ENCODE measurements at regions not wholly inside any gene's neighbourhood (a gene's known extent, or its start where the extent isn't known, plus 50 kb on each side); places are given as distances from the start of the nearest gene placed in this dataset.
"Not testable (repeated sequence)": the region's sequence is repeated elsewhere in the genome, so short reads cannot be mapped to it uniquely, and the experiment has no call there.

DNA sequence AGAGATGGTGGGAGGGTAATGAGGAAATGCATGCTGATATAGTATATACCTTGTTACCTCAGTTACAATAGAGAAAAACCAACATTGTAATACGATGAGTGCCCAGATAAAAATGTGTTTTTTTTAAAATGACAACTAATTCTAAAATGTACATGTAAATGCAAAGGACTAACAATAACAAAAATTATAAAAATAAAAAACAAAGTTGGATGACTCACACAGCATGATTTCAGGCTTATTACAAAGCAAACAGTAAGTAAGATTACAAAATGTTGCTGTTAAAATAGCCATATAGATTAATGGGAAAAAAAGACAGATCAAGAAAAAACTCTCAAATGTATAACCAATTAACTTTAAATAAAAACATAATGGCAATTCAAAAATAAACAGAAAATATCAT, 1099.4 kb downstream of the FSCB start:
- no peak for DNase-seq

DNA sequence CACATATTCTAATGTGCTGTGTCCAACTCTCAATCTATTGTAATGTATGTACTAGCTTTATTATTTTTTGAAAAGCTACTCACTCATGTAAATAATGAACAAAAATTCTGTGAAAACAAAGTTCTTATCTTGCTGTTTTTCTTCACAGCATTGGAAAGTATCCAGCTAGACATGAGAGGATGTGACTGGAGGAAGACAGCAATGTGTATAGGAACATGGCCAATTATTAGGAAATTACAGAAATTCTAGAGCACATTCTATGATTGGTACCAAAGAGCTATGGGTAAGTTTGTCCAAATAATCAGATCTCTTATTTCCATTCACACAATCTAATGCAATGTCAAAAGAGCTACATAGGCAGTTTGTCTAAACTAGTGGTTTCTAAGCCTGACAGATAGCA, 1100.2 kb downstream of the FSCB start:
- DNase-seq: no peak

DNA sequence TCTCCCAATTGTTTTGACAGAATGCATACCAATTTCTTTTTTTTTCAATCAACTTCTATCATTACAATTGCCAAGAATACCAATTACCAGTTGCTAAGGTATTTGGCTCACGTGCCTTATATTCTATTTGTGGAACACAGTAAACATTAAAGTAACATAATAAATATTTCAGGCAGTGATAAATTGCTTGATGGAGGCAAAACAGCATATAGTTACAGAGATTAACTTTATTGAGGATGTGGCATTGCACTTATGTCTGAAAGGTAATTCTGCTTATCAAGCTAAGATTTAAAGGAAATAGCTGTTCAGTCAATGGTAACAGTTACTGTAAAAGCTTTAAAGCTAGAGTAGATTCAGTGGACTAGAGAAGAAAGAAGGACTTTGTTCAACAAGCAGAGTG, 1107.8 kb downstream of the FSCB start:
- no peak for DNase-seq

DNA sequence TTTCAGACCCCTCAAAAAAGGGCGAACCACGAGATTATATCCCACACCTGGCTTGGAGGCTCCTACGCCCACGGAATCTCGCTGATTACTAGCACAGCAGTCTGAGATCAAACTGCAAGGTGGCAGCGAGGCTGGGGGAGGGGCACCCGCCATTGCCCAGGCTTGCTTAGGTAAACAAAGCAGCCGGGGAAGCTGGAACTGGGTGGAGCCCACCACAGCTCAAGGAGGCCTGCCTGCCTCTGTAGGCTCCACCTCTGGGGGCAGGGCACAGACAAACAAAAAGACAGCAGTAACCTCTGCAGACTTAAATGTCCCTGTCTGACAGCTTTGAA, 1136.6 kb downstream of the FSCB start:
- not testable (repeated sequence) for DNase-seq

DNA sequence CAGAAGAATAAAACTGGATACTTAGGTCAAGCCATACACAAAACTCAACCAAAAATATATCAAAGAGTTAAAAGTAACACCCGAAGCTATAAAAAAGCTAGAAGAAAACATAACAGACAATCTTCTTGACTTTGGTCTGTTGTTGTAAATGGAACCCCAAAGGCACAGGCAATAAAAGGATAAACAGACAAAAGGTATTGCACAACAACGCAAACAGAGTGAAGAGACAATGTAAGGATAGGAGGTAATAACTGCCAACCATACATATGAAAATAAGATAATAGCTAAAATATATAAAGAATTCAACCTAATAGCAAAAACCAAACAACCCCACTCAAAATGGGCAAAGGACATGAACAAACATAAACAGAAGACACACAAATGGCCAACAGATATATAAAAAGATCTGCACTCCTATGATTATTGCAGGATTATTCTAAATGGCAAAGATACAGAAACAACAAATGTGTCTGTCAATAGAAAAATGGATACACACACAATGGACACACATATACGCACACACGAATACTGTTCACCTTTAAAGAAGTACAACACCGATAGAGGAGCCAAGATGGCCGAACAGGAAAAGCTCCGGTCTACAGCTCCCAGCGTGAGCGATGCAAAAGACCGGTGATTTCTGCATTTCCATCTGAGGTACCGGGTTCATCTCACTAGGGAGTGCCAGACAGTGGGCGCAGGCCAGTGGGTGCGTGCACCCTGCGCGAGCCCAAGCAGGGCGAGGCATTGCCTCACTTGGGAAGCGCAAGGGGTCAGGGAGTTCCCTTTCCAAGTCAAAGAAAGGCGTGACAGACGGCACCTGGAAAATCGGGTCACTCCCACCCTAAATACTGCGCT, 1137.1 kb downstream of the FSCB start:
- DNase-seq: no peak

DNA sequence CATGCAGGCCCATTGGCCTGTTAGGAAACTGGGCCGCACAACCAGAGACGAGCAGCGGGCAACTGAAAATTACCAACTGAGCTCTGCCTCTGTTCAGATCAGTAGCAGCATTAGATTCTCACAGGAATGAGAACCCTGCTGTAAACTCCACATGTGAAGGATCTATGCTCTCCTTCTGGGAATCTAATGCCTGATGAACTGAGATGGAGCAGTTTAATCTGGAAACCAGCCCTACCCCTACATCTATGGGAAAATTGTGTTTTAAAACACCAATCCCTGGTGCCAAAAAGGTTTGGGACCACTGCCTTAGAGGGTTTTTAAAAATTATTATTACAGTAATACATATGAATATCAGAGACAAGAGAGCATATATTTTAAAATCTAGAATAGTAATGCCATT, 1144.5 kb downstream of the FSCB start:
- DNase-seq: no peak

DNA sequence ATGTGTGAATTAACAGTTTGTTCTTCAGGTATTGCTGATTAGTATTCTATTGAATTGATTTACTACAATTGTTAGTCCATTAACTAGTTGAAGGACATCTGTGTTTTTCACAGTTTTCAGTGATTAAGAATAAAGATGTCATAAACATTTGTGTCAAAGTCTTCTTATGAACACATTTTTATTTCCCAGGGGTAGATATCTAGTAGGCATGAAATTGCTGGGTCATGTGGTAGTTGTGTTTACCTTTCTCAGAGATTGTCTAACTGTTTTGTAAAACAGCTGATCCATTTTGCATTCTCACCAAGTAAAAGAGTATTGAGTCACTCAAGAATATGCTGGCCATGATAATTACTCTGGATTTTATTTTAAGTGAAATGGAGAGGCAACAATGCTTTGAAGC, 1145.3 kb downstream of the FSCB start:
- DNase-seq: no peak

DNA sequence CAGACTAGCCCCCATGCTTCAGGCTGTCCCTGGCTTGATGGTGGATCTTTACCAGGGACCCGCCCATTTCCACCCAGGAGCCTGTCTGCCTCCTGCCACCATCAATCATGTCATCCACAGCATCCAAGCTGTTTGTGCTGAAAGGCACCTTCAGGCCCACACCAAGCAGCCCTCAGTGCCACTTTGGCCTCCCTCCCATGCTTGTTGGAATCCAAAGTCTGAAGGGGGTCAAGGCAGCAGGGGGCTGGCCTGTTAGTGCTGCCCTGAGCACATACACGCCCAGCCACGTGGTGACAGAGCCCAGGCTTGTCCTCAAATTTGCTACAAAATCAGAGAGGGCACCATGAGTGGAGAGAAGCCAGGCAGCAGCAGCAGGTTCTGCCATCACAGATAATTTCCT, 1146.8 kb downstream of the FSCB start:
- no peak for DNase-seq

DNA sequence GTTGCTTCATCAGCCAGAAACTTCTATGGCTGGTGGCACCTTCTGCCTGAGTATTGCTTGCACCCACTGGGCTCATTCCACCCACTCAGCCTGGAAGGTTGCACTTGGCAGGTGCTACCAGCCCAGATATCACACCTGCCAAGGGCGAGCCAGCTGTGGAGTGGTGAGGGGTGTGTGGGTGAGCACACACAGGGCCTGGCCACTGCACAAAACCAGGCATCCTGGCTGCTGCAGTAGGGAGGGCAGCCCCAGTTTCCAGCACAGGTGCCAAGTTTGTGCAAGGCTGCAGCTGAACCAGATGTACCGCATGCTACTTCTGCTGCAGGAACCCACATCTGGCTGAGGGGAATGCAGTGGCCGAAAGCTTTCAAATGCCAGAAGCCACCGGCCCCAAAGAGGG, 1147.8 kb downstream of the FSCB start:
- no peak for DNase-seq

DNA sequence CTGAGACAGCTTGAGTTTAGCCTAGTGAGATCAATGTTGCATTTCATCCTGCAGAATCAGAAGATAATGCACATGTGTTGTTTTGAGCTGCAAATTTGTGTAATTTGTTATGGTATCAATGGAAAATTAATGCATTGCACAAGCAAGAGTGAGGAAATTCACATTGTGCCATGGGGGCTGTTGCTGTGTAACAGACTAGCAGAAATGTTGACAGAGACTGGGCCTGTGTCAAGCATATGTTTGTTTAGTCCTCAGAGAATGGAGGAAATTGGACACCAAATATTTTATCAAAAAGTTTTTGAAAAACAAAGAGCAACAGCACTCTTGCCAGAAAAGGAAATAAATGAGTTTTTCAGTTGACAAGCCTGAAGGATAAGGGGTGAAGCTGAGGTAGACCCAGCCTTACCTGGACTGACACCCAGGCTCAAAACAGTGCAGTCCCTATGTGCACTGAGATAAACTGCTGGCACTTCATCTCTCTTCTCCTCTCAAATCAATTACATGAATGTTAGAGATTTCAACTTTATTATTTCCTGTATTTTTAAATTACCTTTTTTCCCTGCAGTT, 1150.0 kb downstream of the FSCB start:
- no peak for DNase-seq

DNA sequence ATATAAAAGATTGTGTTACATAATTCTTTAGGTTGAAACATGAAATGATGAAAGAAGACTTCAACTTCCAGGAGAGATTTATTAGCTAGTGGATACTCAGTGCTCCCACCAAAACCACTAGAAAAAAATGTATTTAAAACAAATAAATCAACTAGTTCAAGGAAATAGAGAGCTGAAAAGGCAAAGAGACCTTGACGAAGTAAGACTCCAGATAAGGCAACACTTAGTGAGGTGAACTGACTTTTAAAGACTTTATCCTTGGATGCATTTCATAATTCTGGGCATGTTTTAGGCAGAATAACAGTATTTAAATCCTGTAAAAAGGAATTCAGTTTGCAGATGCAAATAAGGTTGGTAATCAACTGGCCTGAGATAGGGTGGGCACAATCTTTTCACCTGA, 1150.7 kb downstream of the FSCB start:
- no peak for DNase-seq

DNA sequence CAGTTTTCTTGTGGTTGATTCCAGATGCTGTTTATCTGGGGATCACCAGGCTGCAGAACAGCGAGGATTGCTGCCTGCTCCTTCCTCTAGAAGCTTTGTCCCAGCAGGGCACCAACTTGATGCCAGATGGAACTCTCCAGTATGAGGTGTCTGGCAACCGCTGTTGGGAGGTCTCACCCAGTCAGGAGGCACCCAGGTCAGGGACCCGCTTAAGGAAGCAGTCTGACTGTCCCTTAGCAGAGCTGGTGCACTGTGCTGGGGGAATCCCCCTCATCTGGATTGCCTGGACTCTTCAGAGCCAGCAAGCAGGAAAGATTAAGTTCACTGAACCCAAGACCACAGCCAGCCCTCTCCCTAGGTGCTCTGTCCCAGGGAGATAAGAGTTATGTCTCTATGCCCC, 1165.2 kb downstream of the FSCB start:
- no peak for DNase-seq

DNA sequence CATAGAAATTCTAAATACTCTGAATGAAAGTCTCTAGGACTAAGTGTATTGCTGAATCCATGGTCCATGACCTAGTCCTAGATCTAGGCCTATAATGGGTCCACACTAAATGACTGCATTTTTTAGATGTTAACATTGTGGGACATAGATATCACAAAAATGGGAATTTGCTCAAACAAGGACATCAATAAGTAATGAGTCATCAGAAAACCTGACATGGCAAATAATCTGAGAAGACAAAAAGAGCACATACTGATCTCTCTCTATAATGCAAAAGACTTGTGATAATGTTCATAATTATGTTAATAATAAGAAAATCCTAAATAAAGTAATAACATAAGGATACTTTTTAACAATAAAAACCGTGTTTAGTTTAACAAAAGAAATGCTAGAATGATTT, 1168.4 kb downstream of the FSCB start:
- DNase-seq: no peak

DNA sequence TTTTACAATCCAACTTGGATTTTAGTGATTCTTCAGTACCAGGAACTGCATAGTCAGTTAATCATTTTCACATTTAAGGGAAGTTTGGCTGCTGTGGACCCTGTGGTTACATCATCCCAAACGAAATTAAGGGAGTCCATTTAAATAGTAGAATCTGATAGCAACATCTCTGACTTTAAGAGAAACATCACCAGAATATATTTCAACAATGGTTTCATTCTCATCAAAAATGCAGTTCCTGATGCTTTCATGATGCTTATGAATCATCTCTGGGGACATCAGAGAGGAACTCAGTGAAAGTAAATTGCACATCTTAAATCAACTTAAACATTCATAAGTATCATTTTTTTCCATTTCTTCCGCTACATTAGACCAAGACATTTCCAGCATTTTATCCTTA, 1170.7 kb downstream of the FSCB start:
- DNase-seq: peak; percentile 1

DNA sequence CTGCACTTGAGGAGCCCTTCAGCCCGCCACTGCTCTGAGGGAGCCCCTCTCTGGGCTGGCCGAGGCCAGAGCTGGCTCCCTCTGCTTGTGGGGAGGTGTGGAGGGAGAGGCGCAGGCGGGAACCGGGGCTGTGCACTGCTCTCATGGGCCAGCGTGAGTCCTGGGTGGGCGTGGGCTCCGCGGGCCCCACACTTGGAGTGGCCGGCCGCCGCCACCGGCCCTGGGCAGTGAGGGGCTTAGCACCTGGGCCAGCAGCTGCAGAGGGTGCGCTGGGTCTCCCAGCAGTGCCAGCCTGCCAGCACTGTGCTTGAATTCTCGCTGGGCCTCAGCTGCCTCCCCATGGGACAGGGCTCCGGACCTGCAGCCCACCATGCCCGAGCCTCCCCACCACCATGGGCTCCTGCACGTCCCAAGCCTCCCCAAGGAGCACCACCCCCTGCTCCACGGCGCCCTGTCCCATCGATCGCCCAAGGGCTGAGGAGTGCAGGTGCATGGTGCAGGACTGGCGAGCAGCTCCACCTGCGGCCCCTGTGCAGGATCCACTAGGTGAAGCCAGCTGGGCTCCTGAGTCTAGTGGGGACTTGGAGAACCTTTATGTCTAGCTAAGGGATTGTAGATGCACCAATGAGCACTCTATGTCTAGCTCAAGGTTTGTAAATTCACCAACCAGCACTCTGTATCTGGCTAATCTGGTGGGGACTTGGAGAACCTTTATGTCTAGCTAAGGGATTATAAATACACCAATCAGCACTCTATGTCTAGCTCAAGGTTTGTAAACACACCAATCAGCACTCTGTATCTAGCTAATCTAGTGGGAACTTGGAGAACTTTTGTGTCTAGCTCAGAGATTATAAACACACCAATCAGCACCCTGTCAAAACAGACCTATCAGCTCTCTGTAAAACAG, 1180.3 kb downstream of the FSCB start:
- not testable (repeated sequence) for DNase-seq

DNA sequence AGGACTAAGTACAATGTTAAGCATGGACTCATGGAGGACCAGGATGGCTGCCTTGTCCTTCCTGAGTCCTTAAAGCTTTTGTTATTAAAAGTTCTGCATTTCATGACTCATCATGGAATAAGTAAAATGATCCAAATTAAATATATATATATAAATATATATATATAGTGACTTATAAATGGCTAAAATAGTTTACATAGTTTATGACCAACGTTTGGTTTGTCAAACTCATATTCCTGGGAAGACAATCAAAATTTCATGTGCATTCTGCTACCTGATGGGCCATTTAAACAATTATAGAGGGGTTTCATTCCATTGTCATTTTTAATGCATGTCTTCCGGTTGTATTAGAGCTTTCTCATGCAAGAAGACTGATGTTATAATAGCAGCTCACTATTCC, 1190.7 kb downstream of the FSCB start:
- DNase-seq: no peak

DNA sequence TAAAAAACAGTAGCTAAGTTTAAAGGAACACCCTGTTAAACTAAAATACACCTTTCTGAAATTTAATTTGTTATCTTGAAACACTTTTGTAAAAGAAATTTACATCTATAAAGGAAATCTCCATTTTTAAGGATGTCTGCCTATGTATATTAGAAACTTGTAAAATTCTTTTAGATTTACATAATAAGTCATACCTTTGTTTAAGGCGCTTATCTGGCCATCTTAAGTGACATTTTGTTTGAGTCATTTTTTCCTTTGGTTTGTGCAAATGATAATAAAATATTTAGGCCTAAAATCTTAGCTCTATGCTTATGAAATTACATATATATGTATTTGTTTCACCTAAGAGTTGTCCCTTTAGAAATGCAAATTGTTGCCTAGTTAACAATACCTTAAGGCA, 1193.4 kb downstream of the FSCB start:
- no peak for DNase-seq

DNA sequence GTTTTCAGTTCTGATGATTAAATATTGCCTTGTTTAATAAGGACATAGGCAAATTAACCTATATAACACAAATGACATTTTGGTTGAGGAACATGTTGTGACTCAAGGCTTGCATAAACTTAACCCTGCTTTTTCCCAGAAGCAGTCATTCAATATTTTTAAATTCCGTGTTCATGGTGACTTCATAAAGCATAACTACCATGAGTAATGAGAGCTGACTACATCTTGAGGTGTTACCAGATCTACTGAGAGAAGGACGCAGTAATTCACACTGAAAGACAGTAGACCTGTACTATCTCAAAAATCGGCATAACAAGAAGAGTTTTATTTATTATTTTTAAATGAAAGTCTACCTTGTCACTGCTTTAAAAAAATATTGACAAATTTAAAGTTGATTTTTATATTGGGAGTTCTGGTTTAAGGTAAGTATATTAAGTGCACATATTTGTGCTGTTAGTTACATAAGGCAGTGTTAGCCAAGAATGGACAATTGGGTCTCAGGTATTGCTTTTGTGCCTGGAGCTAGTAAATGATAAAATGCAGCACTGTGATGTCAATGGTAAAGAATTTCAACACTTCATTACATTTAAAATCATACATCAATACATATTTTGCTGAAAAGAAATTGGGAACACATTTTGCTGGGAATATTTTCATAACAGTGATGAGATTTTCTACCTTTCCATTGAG, 1198.5 kb downstream of the FSCB start:
- no peak for DNase-seq

DNA sequence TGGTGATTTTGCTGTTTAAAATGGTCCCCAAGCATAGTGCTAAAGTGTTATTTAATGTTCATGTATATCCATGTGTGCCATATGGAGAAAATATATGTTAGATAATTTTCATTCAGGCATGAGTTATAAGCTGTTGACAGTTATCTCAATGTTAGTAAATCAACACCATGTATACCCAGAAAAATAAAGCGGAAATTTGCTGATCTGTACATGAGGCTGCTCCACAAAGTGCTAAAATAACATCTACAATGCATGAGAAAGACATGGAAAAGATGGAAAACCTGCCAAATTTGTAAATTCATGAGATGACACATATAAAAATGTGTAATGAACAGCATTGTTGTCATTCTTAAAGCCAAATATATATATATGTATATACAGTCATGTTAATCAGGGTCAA, 1199.2 kb downstream of the FSCB start:
- DNase-seq: peak; percentile 26

DNA sequence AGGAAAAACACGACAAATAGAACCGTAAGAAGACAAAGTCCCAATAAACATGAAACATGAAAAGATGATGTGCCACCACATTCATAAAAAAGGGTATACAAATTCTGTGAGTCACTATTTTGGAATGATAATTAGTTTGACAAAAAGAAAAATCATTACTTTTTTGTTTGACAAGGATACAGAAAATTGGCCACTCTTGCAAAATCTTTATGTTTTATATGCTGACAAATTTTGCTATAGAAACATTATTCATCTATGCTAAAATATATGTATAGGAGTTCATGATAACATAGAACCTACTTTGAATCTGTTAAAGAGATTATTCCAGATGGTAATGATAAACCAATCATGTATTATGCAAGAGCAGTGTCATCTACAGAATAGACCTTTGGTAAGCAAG, 1201.0 kb downstream of the FSCB start:
- DNase-seq: no peak

DNA sequence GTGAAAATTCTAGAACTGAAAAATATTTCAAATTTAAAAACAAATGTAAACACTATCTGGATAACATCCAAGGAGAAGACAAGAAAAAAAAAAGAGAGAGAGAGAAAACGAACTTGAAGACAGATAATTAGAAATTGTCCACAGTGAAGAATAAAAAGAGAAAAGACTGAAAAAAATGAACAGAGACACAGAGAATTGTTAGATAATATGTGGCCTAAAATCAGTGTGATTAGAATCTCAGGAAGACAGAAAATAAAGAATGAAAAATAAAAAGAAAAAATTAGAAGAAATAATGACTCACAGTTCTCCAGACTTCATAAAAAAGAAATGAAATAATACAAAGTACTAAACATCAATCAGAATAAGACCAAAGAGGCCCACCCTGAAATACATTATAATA, 1209.3 kb downstream of the FSCB start:
- DNase-seq: no peak

DNA sequence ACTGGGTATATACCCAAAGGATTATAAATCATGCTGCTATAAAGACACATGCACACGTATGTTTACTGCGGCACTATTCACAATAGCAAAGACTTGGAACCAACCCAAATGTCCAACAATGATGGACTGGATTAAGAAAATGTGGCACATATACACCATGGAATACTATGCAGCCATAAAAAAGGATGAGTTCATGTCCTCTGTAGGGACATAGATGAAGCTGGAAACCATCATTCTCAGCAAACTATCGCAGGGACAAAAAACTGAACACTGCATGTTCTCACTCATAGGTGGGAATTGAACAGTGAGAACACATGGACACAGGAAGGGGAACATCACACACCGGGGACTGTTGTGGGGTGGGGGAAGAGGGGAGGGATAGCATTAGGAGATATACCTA, 1211.0 kb downstream of the FSCB start:
- not testable (repeated sequence) for DNase-seq

DNA sequence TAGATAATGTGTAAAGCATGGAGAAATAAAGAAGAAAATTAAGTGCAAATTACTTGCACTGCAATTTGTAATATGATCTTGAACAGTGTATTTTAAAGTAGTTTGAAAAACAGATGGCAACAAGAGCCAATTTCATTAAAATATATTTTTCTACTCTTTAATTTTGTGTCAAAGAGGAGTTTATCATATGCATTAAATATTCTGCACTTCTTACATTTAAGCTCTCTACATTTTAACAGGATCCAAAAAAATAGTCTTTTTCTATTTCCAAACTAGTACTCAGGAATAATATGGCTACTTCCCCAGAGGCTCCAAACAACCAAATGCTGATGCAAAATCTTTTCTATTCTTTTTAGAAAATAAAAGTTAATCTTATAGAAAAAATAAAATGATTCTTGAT, 1221.5 kb downstream of the FSCB start:
- DNase-seq: no peak
